NCI-H187 treated with DMSO at 0.1 percent for 48 hours (cell line): ENCODE measurements at regions not wholly inside any gene's neighbourhood (a gene's known extent, or its start where the extent isn't known, plus 50 kb on each side); places are given as distances from the start of the nearest gene placed in this dataset.

Experiments
- DNase-seq: peaks from one replicate; lab custom pipeline; 2025; lab: John Stamatoyannopoulos, UW

GRCh38 chr10:90407851-90408250, 450.0 kb downstream of the HTR7 start:
- no peak for DNase-seq

- no peak for DNase-seq
Observed at GRCh38 chr10:90412582-90412981, 445.3 kb downstream of the HTR7 start.

- no peak for DNase-seq
Observed at GRCh38 chr10:90413196-90413595, 444.6 kb downstream of the HTR7 start.

- no peak for DNase-seq
Observed at GRCh38 chr10:90414926-90415325, 442.9 kb downstream of the HTR7 start.

GRCh38 chr10:90417029-90417428, 440.8 kb downstream of the HTR7 start:
- no peak for DNase-seq

- no peak for DNase-seq
Observed at GRCh38 chr10:90417476-90418210, 440.2 kb downstream of the HTR7 start.

- DNase-seq, result no peak
Observed at GRCh38 chr10:90418869-90419652, 438.8 kb downstream of the HTR7 start.

GRCh38 chr10:90420637-90421318, 437.1 kb downstream of the HTR7 start:
- no peak for DNase-seq

GRCh38 chr10:90421874-90422273, 436.0 kb downstream of the HTR7 start:
- no peak for DNase-seq

- no peak for DNase-seq
Observed at GRCh38 chr10:90424730-90425129, 433.1 kb downstream of the HTR7 start.

GRCh38 chr10:90430186-90430585, 427.7 kb downstream of the HTR7 start:
- DNase-seq, result no peak

GRCh38 chr10:90432866-90433265, 425.0 kb downstream of the HTR7 start:
- DNase-seq, result no peak

- DNase-seq, result no peak
Observed at GRCh38 chr10:90435296-90435695, 422.5 kb downstream of the HTR7 start.

- DNase-seq, result no peak
Observed at GRCh38 chr10:90437452-90437851, 420.4 kb downstream of the HTR7 start.

GRCh38 chr10:90440870-90441269, 417.0 kb downstream of the HTR7 start:
- DNase-seq, result no peak

GRCh38 chr10:90443342-90443741, 414.5 kb downstream of the HTR7 start:
- no peak for DNase-seq

GRCh38 chr10:90447831-90448230, 410.0 kb downstream of the HTR7 start:
- DNase-seq, result no peak

- no peak for DNase-seq
Observed at GRCh38 chr10:90450797-90451196, 407.0 kb downstream of the HTR7 start.

- DNase-seq, result no peak
Observed at GRCh38 chr10:90451283-90451682, 406.6 kb downstream of the HTR7 start.

- DNase-seq, result no peak
Observed at GRCh38 chr10:90458054-90458453, 399.8 kb downstream of the HTR7 start.

- DNase-seq, result no peak
Observed at GRCh38 chr10:90458571-90458970, 399.3 kb downstream of the HTR7 start.

GRCh38 chr10:90461437-90462155, 396.2 kb downstream of the HTR7 start:
- no peak for DNase-seq
